ENCODE measurements at regions not wholly inside any gene's neighbourhood (a gene's known extent, or its start where the extent isn't known, plus 50 kb on each side); places are given as distances from the start of the nearest gene placed in this dataset.

- 38% methylated on average over 2 of the region's 4 CpGs; no CpG with 5 or more reads in 1 of the 2 experiments for whole genome bisulfite sequencing, 2 experiments (ENCODE audit: insufficient coverage in 2 of 2)
- peak overlapping the region; percentile 20 for H3K27ac ChIP-seq (ENCODE audit: low read depth, low read length, severe bottlenecking)
- H3K36me3 ChIP-seq (ENCODE audit: control insufficient read depth, insufficient read depth, low read length), result no peaks in the 10 kb centered on the region
- H3K4me1 ChIP-seq (ENCODE audit: control insufficient read depth, insufficient read depth, low read length, poor library complexity, severe bottlenecking), result peaks cover 22% of the 10 kb centered on the region
- H3K4me3 ChIP-seq (ENCODE audit: extremely low read depth, insufficient read depth, low read length, poor library complexity, severe bottlenecking), result no peak overlapping the region
- H3K9me3 ChIP-seq (ENCODE audit: control insufficient read depth, low read length), result no peaks in the 10 kb centered on the region
Measured at GRCh38 chr1:63112155-63112900, 210.0 kb upstream of the FOXD3 start.

- Histone ChIP-seq H3K9me3 (ENCODE audit: control insufficient read depth, low read length) (no peaks in the 10 kb centered on the region), H3K4me3 (ENCODE audit: extremely low read depth, insufficient read depth, low read length, poor library complexity, severe bottlenecking) (no peak overlapping the region), H3K36me3 (ENCODE audit: control insufficient read depth, insufficient read depth, low read length) (no peaks in the 10 kb centered on the region), H3K27ac (ENCODE audit: low read depth, low read length, severe bottlenecking) (no peak overlapping the region), H3K4me1 (ENCODE audit: control insufficient read depth, insufficient read depth, low read length, poor library complexity, severe bottlenecking) (peaks cover 12% of the 10 kb centered on the region)
- 97 to 100% methylated on average over 1 to 3 of the region's 3 CpGs for WGBS, 2 experiments (ENCODE audit: insufficient coverage in 2 of 2)
Measured at GRCh38 chr1:63115527-63115926, 206.8 kb upstream of the FOXD3 start.

GRCh38 chr1:63116016-63116415 lies 206.4 kb upstream of the FOXD3 start:
- H3K4me1 ChIP-seq (ENCODE audit: control insufficient read depth, insufficient read depth, low read length, poor library complexity, severe bottlenecking), result peaks cover 12% of the 10 kb centered on the region
- no peaks in the 10 kb centered on the region for H3K9me3 ChIP-seq (ENCODE audit: control insufficient read depth, low read length)
- no peaks in the 10 kb centered on the region for H3K36me3 ChIP-seq (ENCODE audit: control insufficient read depth, insufficient read depth, low read length)
- no peak overlapping the region for H3K4me3 ChIP-seq (ENCODE audit: extremely low read depth, insufficient read depth, low read length, poor library complexity, severe bottlenecking)
- no peak overlapping the region for H3K27ac ChIP-seq (ENCODE audit: low read depth, low read length, severe bottlenecking)

GRCh38 chr1:63119575-63120155 lies 202.7 kb upstream of the FOXD3 start:
- no peaks in the 10 kb centered on the region for H3K9me3 ChIP-seq (ENCODE audit: control insufficient read depth, low read length)
- H3K27ac ChIP-seq (ENCODE audit: low read depth, low read length, severe bottlenecking), result no peak overlapping the region
- 93% methylated on average over 2 of the region's 5 CpGs; no CpG with 5 or more reads in 1 of the 2 experiments for WGBS, 2 experiments (ENCODE audit: insufficient coverage in 2 of 2)
- no peaks in the 10 kb centered on the region for H3K36me3 ChIP-seq (ENCODE audit: control insufficient read depth, insufficient read depth, low read length)
- no peak overlapping the region for H3K4me3 ChIP-seq (ENCODE audit: extremely low read depth, insufficient read depth, low read length, poor library complexity, severe bottlenecking)
- H3K4me1 ChIP-seq (ENCODE audit: control insufficient read depth, insufficient read depth, low read length, poor library complexity, severe bottlenecking), result peaks cover 12% of the 10 kb centered on the region

GRCh38 chr1:63122079-63122478 lies 200.3 kb upstream of the FOXD3 start:
- H3K4me1 ChIP-seq (ENCODE audit: control insufficient read depth, insufficient read depth, low read length, poor library complexity, severe bottlenecking), result peaks cover 13% of the 10 kb centered on the region
- WGBS, 2 experiments (ENCODE audit: insufficient coverage in 2 of 2), result 87 to 89% methylated on average over 9 of the region's 9 CpGs
- no peak overlapping the region for H3K27ac ChIP-seq (ENCODE audit: low read depth, low read length, severe bottlenecking)
- no peak overlapping the region for H3K4me3 ChIP-seq (ENCODE audit: extremely low read depth, insufficient read depth, low read length, poor library complexity, severe bottlenecking)
- H3K36me3 ChIP-seq (ENCODE audit: control insufficient read depth, insufficient read depth, low read length), result no peaks in the 10 kb centered on the region
- no peaks in the 10 kb centered on the region for H3K9me3 ChIP-seq (ENCODE audit: control insufficient read depth, low read length)

GRCh38 chr1:63124666-63125191 lies 197.6 kb upstream of the FOXD3 start:
- Histone ChIP-seq H3K4me3 (ENCODE audit: extremely low read depth, insufficient read depth, low read length, poor library complexity, severe bottlenecking) (no peak overlapping the region), H3K9me3 (ENCODE audit: control insufficient read depth, low read length) (no peaks in the 10 kb centered on the region), H3K27ac (ENCODE audit: low read depth, low read length, severe bottlenecking) (peak overlapping the region; percentile 86), H3K36me3 (ENCODE audit: control insufficient read depth, insufficient read depth, low read length) (no peaks in the 10 kb centered on the region), H3K4me1 (ENCODE audit: control insufficient read depth, insufficient read depth, low read length, poor library complexity, severe bottlenecking) (peaks cover 13% of the 10 kb centered on the region)
- 100% methylated on average over 1 of the region's 3 CpGs; no CpG with 5 or more reads in 1 of the 2 experiments for WGBS, 2 experiments (ENCODE audit: insufficient coverage in 2 of 2)

GRCh38 chr1:63126104-63126503 lies 196.3 kb upstream of the FOXD3 start:
- 81 to 86% methylated on average over 2 to 3 of the region's 3 CpGs for WGBS, 2 experiments (ENCODE audit: insufficient coverage in 2 of 2)
- Histone ChIP-seq H3K9me3 (ENCODE audit: control insufficient read depth, low read length) (no peaks in the 10 kb centered on the region), H3K4me3 (ENCODE audit: extremely low read depth, insufficient read depth, low read length, poor library complexity, severe bottlenecking) (no peak overlapping the region), H3K36me3 (ENCODE audit: control insufficient read depth, insufficient read depth, low read length) (no peaks in the 10 kb centered on the region), H3K4me1 (ENCODE audit: control insufficient read depth, insufficient read depth, low read length, poor library complexity, severe bottlenecking) (peaks cover 13% of the 10 kb centered on the region), H3K27ac (ENCODE audit: low read depth, low read length, severe bottlenecking) (no peak overlapping the region)

- no peaks in the 10 kb centered on the region for H3K36me3 ChIP-seq (ENCODE audit: control insufficient read depth, insufficient read depth, low read length)
- H3K4me1 ChIP-seq (ENCODE audit: control insufficient read depth, insufficient read depth, low read length, poor library complexity, severe bottlenecking), result peaks cover 8% of the 10 kb centered on the region
- H3K27ac ChIP-seq (ENCODE audit: low read depth, low read length, severe bottlenecking), result no peak overlapping the region
- no peaks in the 10 kb centered on the region for H3K9me3 ChIP-seq (ENCODE audit: control insufficient read depth, low read length)
- no peak overlapping the region for H3K4me3 ChIP-seq (ENCODE audit: extremely low read depth, insufficient read depth, low read length, poor library complexity, severe bottlenecking)
- 83% methylated on average over 2 of the region's 5 CpGs; no CpG with 5 or more reads in 1 of the 2 experiments for WGBS, 2 experiments (ENCODE audit: insufficient coverage in 2 of 2)
Measured at GRCh38 chr1:63127376-63127775, 195.0 kb upstream of the FOXD3 start.

GRCh38 chr1:63128556-63128955 lies 193.8 kb upstream of the FOXD3 start:
- no peak overlapping the region for H3K4me3 ChIP-seq (ENCODE audit: extremely low read depth, insufficient read depth, low read length, poor library complexity, severe bottlenecking)
- H3K36me3 ChIP-seq (ENCODE audit: control insufficient read depth, insufficient read depth, low read length), result no peaks in the 10 kb centered on the region
- WGBS, 2 experiments (ENCODE audit: insufficient coverage in 2 of 2), result 76 to 85% methylated on average over 2 of the region's 4 CpGs
- no peak overlapping the region for H3K27ac ChIP-seq (ENCODE audit: low read depth, low read length, severe bottlenecking)
- H3K4me1 ChIP-seq (ENCODE audit: control insufficient read depth, insufficient read depth, low read length, poor library complexity, severe bottlenecking), result peaks cover 8% of the 10 kb centered on the region
- H3K9me3 ChIP-seq (ENCODE audit: control insufficient read depth, low read length), result no peaks in the 10 kb centered on the region

GRCh38 chr1:63129184-63129583 lies 193.2 kb upstream of the FOXD3 start:
- H3K27ac ChIP-seq (ENCODE audit: low read depth, low read length, severe bottlenecking), result no peak overlapping the region
- 80% methylated on average over 1 of the region's 1 CpG; no CpG with 5 or more reads in 1 of the 2 experiments for WGBS, 2 experiments (ENCODE audit: insufficient coverage in 2 of 2)

GRCh38 chr1:63129855-63130254 lies 192.5 kb upstream of the FOXD3 start:
- H3K27ac ChIP-seq (ENCODE audit: low read depth, low read length, severe bottlenecking), result no peak overlapping the region
- H3K4me1 ChIP-seq (ENCODE audit: control insufficient read depth, insufficient read depth, low read length, poor library complexity, severe bottlenecking), result no peaks in the 10 kb centered on the region
- whole genome bisulfite sequencing, 2 experiments (ENCODE audit: insufficient coverage in 2 of 2), result 100% methylated on average over 2 of the region's 2 CpGs; no CpG with 5 or more reads in 1 of the 2 experiments
- no peaks in the 10 kb centered on the region for H3K9me3 ChIP-seq (ENCODE audit: control insufficient read depth, low read length)
- H3K4me3 ChIP-seq (ENCODE audit: extremely low read depth, insufficient read depth, low read length, poor library complexity, severe bottlenecking), result no peak overlapping the region
- H3K36me3 ChIP-seq (ENCODE audit: control insufficient read depth, insufficient read depth, low read length), result no peaks in the 10 kb centered on the region

More at GRCh38 chr1:63129184-63129583, 193.2 kb upstream of the FOXD3 start:
- Histone ChIP-seq H3K4me1 (ENCODE audit: control insufficient read depth, insufficient read depth, low read length, poor library complexity, severe bottlenecking) (peaks cover 4% of the 10 kb centered on the region), H3K36me3 (ENCODE audit: control insufficient read depth, insufficient read depth, low read length) (no peaks in the 10 kb centered on the region), H3K4me3 (ENCODE audit: extremely low read depth, insufficient read depth, low read length, poor library complexity, severe bottlenecking) (no peak overlapping the region), H3K9me3 (ENCODE audit: control insufficient read depth, low read length) (no peaks in the 10 kb centered on the region)
